Mesenchymal stem cell (in vitro differentiated cells and primary cell): ENCODE measurements at regions not wholly inside any gene's neighbourhood (a gene's known extent, or its start where the extent isn't known, plus 50 kb on each side); places are given as distances from the start of the nearest gene placed in this dataset.

Experiments used
- DNase-seq: peaks from one replicate; pipeline ENCODE4 v3.0.0-alpha.2; 2013
- H2AFZ ChIP-seq: one replicate; pipeline ENCODE4 v1.6.1; 2013; ENCODE audit warnings: low read depth, mild to moderate bottlenecking, control low read depth, inconsistent platforms, low read length, moderate library complexity
- H2AK5ac ChIP-seq: 2 replicates; pipeline ENCODE4 v1.6.1; 2013; ENCODE audit warnings: low read length, moderate library complexity, mild to moderate bottlenecking, inconsistent platforms; ENCODE audit not compliant: severe bottlenecking
- H2BK120ac ChIP-seq: one replicate; pipeline ENCODE4 v1.6.1; 2013; ENCODE audit warnings: low read depth, mild to moderate bottlenecking, inconsistent platforms, low read length, moderate library complexity
- H2BK12ac ChIP-seq, 2 experiments: one replicate each; pipeline ENCODE4 v1.6.1; 2013; ENCODE audit warnings: inconsistent platforms in 2 of 2, low read length in 2 of 2, mild to moderate bottlenecking in 2 of 2, moderate library complexity in 2 of 2, control low read depth in 1 of 2
- H2BK15ac ChIP-seq: one replicate; pipeline ENCODE4 v1.6.1; 2013; ENCODE audit warnings: mild to moderate bottlenecking, low read depth, inconsistent platforms; ENCODE audit not compliant: poor library complexity, severe bottlenecking
- H2BK5ac ChIP-seq: 2 replicates; pipeline ENCODE4 v1.6.1; 2013; ENCODE audit warnings: low read depth, mild to moderate bottlenecking, low read length, control low read depth, inconsistent platforms; ENCODE audit not compliant: poor library complexity, severe bottlenecking
- H3K14ac ChIP-seq, 2 experiments: one replicate each; pipeline ENCODE4 v1.6.1; 2013; ENCODE audit warnings: inconsistent platforms in 2 of 2, low read length in 2 of 2, control low read depth in 1 of 2, mild to moderate bottlenecking in 1 of 2, moderate library complexity in 1 of 2
- H3K18ac ChIP-seq, 2 experiments: one replicate each; pipeline ENCODE4 v1.6.1; 2013; ENCODE audit warnings: inconsistent platforms in 2 of 2, low read length in 2 of 2, control low read depth in 1 of 2, low read depth in 1 of 2, mild to moderate bottlenecking in 1 of 2
- H3K23ac ChIP-seq, 2 experiments: one replicate each; pipeline ENCODE4 v1.6.1; 2013; ENCODE audit warnings: inconsistent platforms in 2 of 2, low read length in 2 of 2, mild to moderate bottlenecking in 2 of 2, moderate library complexity in 2 of 2, control low read depth in 1 of 2
- H3K27ac ChIP-seq: 2 replicates; pipeline ENCODE4 v1.5.1; 2013; ENCODE audit warnings: mild to moderate bottlenecking, moderate library complexity, low read length, control low read depth, inconsistent platforms; ENCODE audit not compliant: poor library complexity, severe bottlenecking
- H3K27me3 ChIP-seq, 2 experiments: 2 replicates each; pipeline versions ENCODE4 v1.6.1 to v1.7.0; 2013; ENCODE audit warnings: low read length in 2 of 2, mild to moderate bottlenecking in 2 of 2, moderate library complexity in 2 of 2, control low read depth in 1 of 2, inconsistent platforms in 1 of 2; ENCODE audit not compliant: control insufficient read depth in 1 of 2, insufficient read depth in 1 of 2
- H3K36me3 ChIP-seq, 2 experiments: 2 replicates each; pipeline versions ENCODE4 v1.6.1 to v1.7.0; 2013; ENCODE audit warnings: low read length in 2 of 2, control low read depth in 1 of 2, inconsistent platforms in 1 of 2, low read depth in 1 of 2, mild to moderate bottlenecking in 1 of 2; ENCODE audit not compliant: insufficient read depth in 2 of 2, control insufficient read depth in 1 of 2
- H3K4ac ChIP-seq, 2 experiments: one replicate each; pipeline ENCODE4 v1.6.1; 2013; ENCODE audit warnings: inconsistent platforms in 2 of 2, low read length in 2 of 2, mild to moderate bottlenecking in 2 of 2, moderate library complexity in 2 of 2, control low read depth in 1 of 2, low read depth in 1 of 2
- H3K4me1 ChIP-seq: 2 replicates; pipeline ENCODE4 v1.6.1; 2013; ENCODE audit warnings: low read depth, low read length, control low read depth; ENCODE audit not compliant: control insufficient read depth, insufficient read depth
- H3K4me2 ChIP-seq: 2 replicates; pipeline ENCODE4 v1.6.1; 2013; ENCODE audit warnings: low read length, mild to moderate bottlenecking, inconsistent platforms; ENCODE audit not compliant: poor library complexity, severe bottlenecking
- H3K4me3 ChIP-seq, 2 experiments: 2 replicates each; pipeline versions ENCODE4 v1.5.1 to v1.7.0; 2013; ENCODE audit warnings: low read length in 2 of 2, mild to moderate bottlenecking in 2 of 2, control low read depth in 1 of 2, low read depth in 1 of 2; ENCODE audit not compliant: insufficient read depth in 1 of 2
- H3K79me1 ChIP-seq: replicated peaks from 2 replicates; pipeline ENCODE4 v1.6.1; 2013; ENCODE audit warnings: mild to moderate bottlenecking, control low read depth, low read length, inconsistent platforms; ENCODE audit not compliant: poor library complexity, severe bottlenecking
- H3K9ac ChIP-seq: 2 replicates; pipeline ENCODE4 v1.7.0; 2013; ENCODE audit warnings: mild to moderate bottlenecking, low read length, moderate library complexity
- H3K9me3 ChIP-seq: 2 replicates; pipeline ENCODE4 v1.7.0; 2013; ENCODE audit warnings: mild to moderate bottlenecking, low read length; ENCODE audit not compliant: control insufficient read depth
- H4K8ac ChIP-seq: one replicate; pipeline ENCODE4 v1.6.1; 2013; ENCODE audit warnings: inconsistent platforms, mild to moderate bottlenecking, low read length, moderate library complexity
- H4K91ac ChIP-seq: one replicate; pipeline ENCODE4 v1.6.1; 2013; ENCODE audit warnings: mild to moderate bottlenecking, low read length, inconsistent platforms
- WGBS: methylation state at CpG from one replicate; pipeline ENCODE4 v1.1.7; 2013; ENCODE audit warnings: mixed read lengths; 5-methylcytosine and 5-hydroxymethylcytosine counted together

- no peak overlapping the region for H3K14ac ChIP-seq
- H2BK12ac ChIP-seq: no peak overlapping the region
- H4K91ac ChIP-seq: no peak overlapping the region
- no peak overlapping the region for H3K9ac ChIP-seq
- no peak overlapping the region for H3K4me3 ChIP-seq
- no peak overlapping the region for H4K8ac ChIP-seq
- no peaks in the 10 kb centered on the region for H3K27me3 ChIP-seq
- H3K36me3 ChIP-seq: no peaks in the 10 kb centered on the region
- H3K23ac ChIP-seq: no peak overlapping the region
- no peaks in the 10 kb centered on the region for H3K9me3 ChIP-seq
- H3K4ac ChIP-seq: no peak overlapping the region
- H3K79me1 ChIP-seq: no peaks in the 10 kb centered on the region
- no peak overlapping the region for H2AK5ac ChIP-seq
- no peak overlapping the region for H2BK5ac ChIP-seq
- H3K4me2 ChIP-seq: no peak overlapping the region
- H2BK15ac ChIP-seq: no peak overlapping the region
- H3K18ac ChIP-seq: no peak overlapping the region
- H3K27ac ChIP-seq: no peak overlapping the region
- H2AFZ ChIP-seq: no peak overlapping the region
- no peak overlapping the region for H2BK120ac ChIP-seq
- DNase-seq: no peak
- no peaks in the 10 kb centered on the region for H3K4me1 ChIP-seq
- WGBS: 86% methylated on average over 16 of the region's 16 CpGs
Measured at GRCh38 chr13:54312885-54313284, 1284.3 kb downstream of the OLFM4 start.

- Histone ChIP-seq H3K4me2 (no peak overlapping the region), H3K79me1 (no peaks in the 10 kb centered on the region), H3K36me3 (no peaks in the 10 kb centered on the region), H3K27ac (no peak overlapping the region), H4K8ac (no peak overlapping the region), H3K14ac (no peak overlapping the region), H2AK5ac (no peak overlapping the region), H2AFZ (no peak overlapping the region), H4K91ac (no peak overlapping the region), H2BK15ac (no peak overlapping the region), H3K9ac (no peak overlapping the region), H3K4me1 (no peaks in the 10 kb centered on the region), H3K9me3 (peaks cover 3% of the 10 kb centered on the region), H2BK120ac (no peak overlapping the region), H3K27me3 (no peaks in the 10 kb centered on the region), H3K23ac (no peak overlapping the region), H2BK12ac (no peak overlapping the region), H3K4ac (no peak overlapping the region), H3K4me3 (no peak overlapping the region), H3K18ac (no peak overlapping the region), H2BK5ac (no peak overlapping the region)
- 69% methylated on average over 8 of the region's 8 CpGs for WGBS
- no peak for DNase-seq
Measured at GRCh38 chr13:54317722-54318121, 1289.1 kb downstream of the OLFM4 start.

GRCh38 chr13:54337540-54337939 lies 1308.9 kb downstream of the OLFM4 start:
- H3K9ac ChIP-seq: no peak overlapping the region
- no peak overlapping the region for H2AK5ac ChIP-seq
- DNase-seq: no peak
- H3K18ac ChIP-seq: no peak overlapping the region
- H2BK15ac ChIP-seq: no peak overlapping the region
- no peak overlapping the region for H3K4ac ChIP-seq
- H2AFZ ChIP-seq: no peak overlapping the region
- no peak overlapping the region for H2BK12ac ChIP-seq
- no peaks in the 10 kb centered on the region for H3K27me3 ChIP-seq
- H4K91ac ChIP-seq: no peak overlapping the region
- no peak overlapping the region for H4K8ac ChIP-seq
- H3K23ac ChIP-seq: no peak overlapping the region
- no peak overlapping the region for H2BK5ac ChIP-seq
- H3K4me1 ChIP-seq: no peaks in the 10 kb centered on the region
- peaks cover 19% of the 10 kb centered on the region for H3K9me3 ChIP-seq
- no peaks in the 10 kb centered on the region for H3K36me3 ChIP-seq
- H2BK120ac ChIP-seq: no peak overlapping the region
- no peaks in the 10 kb centered on the region for H3K79me1 ChIP-seq
- H3K27ac ChIP-seq: no peak overlapping the region
- H3K4me3 ChIP-seq: no peak overlapping the region
- no peak overlapping the region for H3K14ac ChIP-seq
- H3K4me2 ChIP-seq: no peak overlapping the region

- no peak overlapping the region for H3K14ac ChIP-seq
- H2BK15ac ChIP-seq: no peak overlapping the region
- no peak overlapping the region for H3K4me3 ChIP-seq
- 58% methylated on average over 2 of the region's 2 CpGs for WGBS
- H2AFZ ChIP-seq: no peak overlapping the region
- H4K8ac ChIP-seq: no peak overlapping the region
- no peak overlapping the region for H3K18ac ChIP-seq
- H3K4me2 ChIP-seq: no peak overlapping the region
- no peak overlapping the region for H4K91ac ChIP-seq
- no peak overlapping the region for H3K23ac ChIP-seq
- H3K27ac ChIP-seq: no peak overlapping the region
- H3K27me3 ChIP-seq: no peaks in the 10 kb centered on the region
- no peak overlapping the region for H2BK12ac ChIP-seq
- no peak overlapping the region for H2AK5ac ChIP-seq
- H3K9me3 ChIP-seq: peaks cover 12% of the 10 kb centered on the region
- H3K4ac ChIP-seq: no peak overlapping the region
- no peaks in the 10 kb centered on the region for H3K79me1 ChIP-seq
- H3K36me3 ChIP-seq: no peaks in the 10 kb centered on the region
- DNase-seq: no peak
- H2BK5ac ChIP-seq: no peak overlapping the region
- no peak overlapping the region for H3K9ac ChIP-seq
- no peaks in the 10 kb centered on the region for H3K4me1 ChIP-seq
- H2BK120ac ChIP-seq: no peak overlapping the region
Measured at GRCh38 chr13:54347531-54347930, 1318.9 kb downstream of the OLFM4 start.
